ENCODE measurements at regions not wholly inside any gene's neighbourhood (a gene's known extent, or its start where the extent isn't known, plus 50 kb on each side); places are given as distances from the start of the nearest gene placed in this dataset.

- peaks cover 0 to 10% (median 2%) of the 10 kb centered on the region in 7 donors for H3K9me3 Mint-ChIP-seq
- H3K36me3 Mint-ChIP-seq, result no peaks in the 10 kb centered on the region
- no peak overlapping the region for H3K9ac ChIP-seq (ENCODE audit: insufficient read depth, low read length, poor library complexity, severe bottlenecking)
- H3K4me1 Mint-ChIP-seq, result no peaks in the 10 kb centered on the region
- TF ChIP-seq, protein P1, sequence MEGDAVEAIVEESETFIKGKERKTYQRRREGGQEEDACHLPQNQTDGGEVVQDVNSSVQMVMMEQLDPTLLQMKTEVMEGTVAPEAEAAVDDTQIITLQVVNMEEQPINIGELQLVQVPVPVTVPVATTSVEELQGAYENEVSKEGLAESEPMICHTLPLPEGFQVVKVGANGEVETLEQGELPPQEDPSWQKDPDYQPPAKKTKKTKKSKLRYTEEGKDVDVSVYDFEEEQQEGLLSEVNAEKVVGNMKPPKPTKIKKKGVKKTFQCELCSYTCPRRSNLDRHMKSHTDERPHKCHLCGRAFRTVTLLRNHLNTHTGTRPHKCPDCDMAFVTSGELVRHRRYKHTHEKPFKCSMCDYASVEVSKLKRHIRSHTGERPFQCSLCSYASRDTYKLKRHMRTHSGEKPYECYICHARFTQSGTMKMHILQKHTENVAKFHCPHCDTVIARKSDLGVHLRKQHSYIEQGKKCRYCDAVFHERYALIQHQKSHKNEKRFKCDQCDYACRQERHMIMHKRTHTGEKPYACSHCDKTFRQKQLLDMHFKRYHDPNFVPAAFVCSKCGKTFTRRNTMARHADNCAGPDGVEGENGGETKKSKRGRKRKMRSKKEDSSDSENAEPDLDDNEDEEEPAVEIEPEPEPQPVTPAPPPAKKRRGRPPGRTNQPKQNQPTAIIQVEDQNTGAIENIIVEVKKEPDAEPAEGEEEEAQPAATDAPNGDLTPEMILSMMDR (IDR thresholded peaks at IDR 0.05), result no peak
- H3K27me3 ChIP-seq (ENCODE audit: control insufficient read depth in 2 of 2, insufficient read depth in 2 of 2, low read length in 2 of 2), result no peaks in the 10 kb centered on the region
- H3K4me2 ChIP-seq (replicated peaks; ENCODE audit: extremely low read depth, low read length, poor library complexity, severe bottlenecking), result no peak overlapping the region
- H3K9me3 ChIP-seq (replicated peaks in 1 of 2; ENCODE audit: control insufficient read depth in 1 of 2, insufficient read depth in 1 of 2, low read length in 2 of 2), result no peaks in the 10 kb centered on the region
- H3K36me3 ChIP-seq (replicated peaks in 1 of 2; ENCODE audit: control insufficient read depth in 1 of 2, insufficient read depth in 2 of 2, low read length in 2 of 2), result no peaks in the 10 kb centered on the region
- no peak for DNase-seq
- H3K27me3 Mint-ChIP-seq (ENCODE audit: low read depth in 3 of 3), result peaks cover 0 to 3% (median 0%) of the 10 kb centered on the region in 3 donors
- H3K27ac ChIP-seq (ENCODE audit: low read depth in 1 of 2, low read length in 2 of 2), result no peak overlapping the region
- H3K4me3 Mint-ChIP-seq, result no peak overlapping the region
- no peak overlapping the region for H3K27ac Mint-ChIP-seq
- H3K79me2 ChIP-seq (ENCODE audit: insufficient read depth, low read length), result no peaks in the 10 kb centered on the region
- no peak overlapping the region for H2AFZ ChIP-seq (ENCODE audit: insufficient read depth, low read depth, low read length, poor library complexity, severe bottlenecking)
- WGBS (ENCODE audit: insufficient coverage), result 96% methylated on average over 4 of the region's 7 CpGs
- no peaks in the 10 kb centered on the region for H4K20me1 ChIP-seq (ENCODE audit: insufficient read depth, low read length)
- no peaks in the 10 kb centered on the region for H3K4me1 ChIP-seq (ENCODE audit: control insufficient read depth in 1 of 2, insufficient read depth in 2 of 2, low read length in 2 of 2)
- intact Hi-C loops (cut with micrococcal nuclease), result no loop called here
- no peak overlapping the region for H3K4me3 ChIP-seq (replicated peaks in 1 of 3; ENCODE audit: low read depth in 2 of 3, low read length in 3 of 3)
Observed at GRCh38 chr13:72463561-72463960, 263.9 kb downstream of the MZT1 start.

- intact Hi-C loops (cut with micrococcal nuclease), result no loop called here
- H3K79me2 ChIP-seq (ENCODE audit: insufficient read depth, low read length), result no peaks in the 10 kb centered on the region
- H3K9me3 ChIP-seq (replicated peaks in 1 of 2; ENCODE audit: control insufficient read depth in 1 of 2, insufficient read depth in 1 of 2, low read length in 2 of 2), result no peaks in the 10 kb centered on the region
- no peak overlapping the region for H3K4me2 ChIP-seq (replicated peaks; ENCODE audit: extremely low read depth, low read length, poor library complexity, severe bottlenecking)
- no peak overlapping the region for H3K4me3 ChIP-seq (replicated peaks in 1 of 3; ENCODE audit: low read depth in 2 of 3, low read length in 3 of 3)
- Mint-ChIP-seq H3K9me3 (peaks cover 0 to 7% (median under 1%) of the 10 kb centered on the region in 7 donors), H3K4me1 (no peaks in the 10 kb centered on the region), H3K27me3 (ENCODE audit: low read depth in 3 of 3) (peaks cover 0 to 3% (median 0%) of the 10 kb centered on the region in 3 donors), H3K4me3 (no peak overlapping the region), H3K27ac (no peak overlapping the region), H3K36me3 (no peaks in the 10 kb centered on the region)
- DNase-seq, result no peak
- no peaks in the 10 kb centered on the region for H3K4me1 ChIP-seq (ENCODE audit: control insufficient read depth in 1 of 2, insufficient read depth in 2 of 2, low read length in 2 of 2)
- H4K20me1 ChIP-seq (ENCODE audit: insufficient read depth, low read length), result no peaks in the 10 kb centered on the region
- no peak overlapping the region for H3K9ac ChIP-seq (ENCODE audit: insufficient read depth, low read length, poor library complexity, severe bottlenecking)
- H2AFZ ChIP-seq (ENCODE audit: insufficient read depth, low read depth, low read length, poor library complexity, severe bottlenecking), result no peak overlapping the region
- H3K36me3 ChIP-seq (replicated peaks in 1 of 2; ENCODE audit: control insufficient read depth in 1 of 2, insufficient read depth in 2 of 2, low read length in 2 of 2), result no peaks in the 10 kb centered on the region
- no peak overlapping the region for H3K27ac ChIP-seq (ENCODE audit: low read depth in 1 of 2, low read length in 2 of 2)
- no peaks in the 10 kb centered on the region for H3K27me3 ChIP-seq (ENCODE audit: control insufficient read depth in 2 of 2, insufficient read depth in 2 of 2, low read length in 2 of 2)
- TF ChIP-seq, protein P1 (IDR thresholded peaks at IDR 0.05), result no peak
Observed at GRCh38 chr13:72462726-72463125, 264.7 kb downstream of the MZT1 start.

All from CD14-positive monocyte (primary cell).